ENCODE measurements at regions not wholly inside any gene's neighbourhood (a gene's known extent, or its start where the extent isn't known, plus 50 kb on each side); places are given as distances from the start of the nearest gene placed in this dataset.
A peak's percentile ranks its signal among the peaks of the same experiment; 100 is the strongest.
"Not testable (repeated sequence)": the region's sequence is repeated elsewhere in the genome, so short reads cannot be mapped to it uniquely, and the experiment has no call there.

DNA sequence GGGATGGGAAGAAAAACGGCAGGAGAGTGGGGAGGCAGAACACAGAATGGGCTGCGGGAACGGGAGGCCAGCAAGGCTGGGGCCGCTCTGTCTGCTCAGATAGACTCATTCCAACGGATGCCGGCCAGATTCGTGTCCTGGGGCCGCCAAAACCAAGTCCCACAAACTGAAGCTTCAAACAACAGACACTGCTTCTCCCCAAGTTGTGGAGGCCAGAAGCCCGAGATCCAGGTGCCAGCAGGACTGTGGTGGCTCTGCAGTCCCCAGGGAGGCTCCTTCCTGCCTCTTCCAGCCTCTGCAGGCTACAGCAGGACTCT is 100.6 kb downstream of the ADRA2C start:
- DNase-seq (ENCODE audit: low read depth) = no peak

DNA sequence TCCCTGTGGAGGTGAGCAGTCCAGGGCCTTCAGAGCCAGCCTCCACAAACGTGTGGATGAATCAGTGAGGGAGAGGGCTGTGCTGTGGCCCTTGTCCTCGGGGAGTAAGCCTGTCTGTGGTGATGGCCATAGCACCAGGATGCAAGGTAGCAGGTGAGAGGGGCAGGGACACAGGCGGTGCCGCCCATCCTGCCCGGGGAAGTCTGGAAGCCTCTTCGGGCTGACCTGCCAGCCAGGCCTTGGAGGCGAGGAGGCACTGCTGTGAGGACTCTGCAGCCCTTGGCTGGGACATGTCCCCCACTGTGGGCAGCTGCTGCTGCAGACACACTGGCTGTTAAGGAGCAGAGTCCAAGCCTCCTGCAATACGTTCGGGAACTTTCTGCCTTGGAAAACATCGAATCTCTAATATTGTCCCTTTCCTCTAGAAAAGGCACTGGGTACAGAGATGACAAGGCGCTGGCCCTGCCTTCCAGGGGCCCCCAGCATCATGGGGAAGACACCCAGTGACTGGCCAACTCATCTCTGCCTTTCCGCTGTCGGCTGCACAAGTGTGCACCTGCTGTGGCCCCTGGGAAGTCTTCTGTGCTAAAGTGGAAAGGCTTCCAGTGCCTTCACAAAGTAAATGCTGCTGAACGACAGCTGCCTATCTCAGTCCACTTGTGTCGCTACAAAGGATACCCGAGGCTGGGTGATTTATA is 101.4 kb downstream of the ADRA2C start:
- no peak for DNase-seq (ENCODE audit: low read depth)

- no peak for DNase-seq (ENCODE audit: low read depth)
These were observed 102.3 kb downstream of the ADRA2C start for GRCh38 chr4:3868211-3869173.

DNA sequence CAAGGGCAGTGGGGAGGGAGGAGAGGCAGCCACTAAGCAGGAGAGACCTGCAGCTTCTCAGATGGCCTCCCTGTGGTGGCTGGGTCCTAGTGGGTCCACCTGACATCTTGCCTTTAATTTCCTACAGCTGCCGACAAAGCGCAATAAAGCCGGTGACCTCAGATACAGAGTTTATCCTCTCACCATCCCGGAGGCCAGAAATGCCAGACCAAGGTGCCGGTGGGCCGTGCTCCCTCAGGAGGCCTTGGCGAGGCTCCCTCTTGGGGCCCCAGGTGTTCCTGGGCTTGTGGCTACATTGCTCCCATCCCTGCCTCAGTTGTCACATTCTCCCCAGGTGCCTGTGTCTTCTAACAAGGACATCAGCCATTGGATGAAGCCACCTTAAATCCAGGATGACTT is 103.0 kb downstream of the ADRA2C start:
- DNase-seq (ENCODE audit: low read depth) = no peak

DNA sequence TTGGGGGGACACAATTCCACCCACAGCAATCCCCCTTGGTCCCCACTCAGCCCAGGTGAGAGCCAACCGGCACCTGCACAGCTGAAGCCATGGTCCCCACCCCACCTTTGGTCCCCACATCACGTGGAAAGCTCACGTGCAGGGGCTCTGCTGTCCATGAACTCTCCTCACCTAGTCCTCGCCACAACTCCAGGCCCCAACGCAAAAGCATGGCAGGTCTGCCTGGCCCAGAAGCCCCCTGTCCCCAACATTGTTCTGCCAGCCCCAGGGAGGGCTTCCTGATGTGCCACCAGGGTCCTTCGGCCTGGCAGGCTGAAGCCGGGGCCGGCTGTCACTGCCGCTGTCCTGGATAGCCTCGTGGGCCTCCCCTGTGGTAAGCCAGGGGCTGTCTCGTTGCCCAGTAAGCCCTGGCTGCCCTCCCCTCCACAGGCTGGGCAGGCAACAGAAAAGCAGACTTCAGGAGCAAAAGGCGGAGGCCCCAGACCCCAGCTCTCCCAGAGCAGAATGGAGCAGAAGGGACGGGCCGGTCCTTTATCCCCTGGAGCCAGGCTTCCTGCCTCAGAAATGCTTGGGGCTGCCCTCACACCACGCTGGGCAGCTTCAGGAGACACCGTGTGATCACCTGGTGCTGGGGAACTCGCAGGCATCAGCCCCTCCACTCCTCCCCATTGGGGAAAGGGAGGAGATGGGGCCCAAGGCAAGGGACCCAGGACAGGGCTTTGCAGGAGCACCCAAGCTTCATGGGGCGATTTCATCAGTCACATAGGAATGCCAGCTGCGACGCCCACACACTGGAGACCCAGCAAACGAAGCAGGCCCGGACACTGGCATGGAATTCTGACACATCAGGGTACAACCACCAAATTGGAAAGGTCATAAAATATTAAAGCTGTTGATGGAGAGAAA is 103.7 kb downstream of the ADRA2C start:
- DNase-seq (ENCODE audit: low read depth) = no peak

- DNase-seq (ENCODE audit: low read depth) = no peak
These were observed 104.4 kb downstream of the ADRA2C start for GRCh38 chr4:3870567-3870962.

DNA sequence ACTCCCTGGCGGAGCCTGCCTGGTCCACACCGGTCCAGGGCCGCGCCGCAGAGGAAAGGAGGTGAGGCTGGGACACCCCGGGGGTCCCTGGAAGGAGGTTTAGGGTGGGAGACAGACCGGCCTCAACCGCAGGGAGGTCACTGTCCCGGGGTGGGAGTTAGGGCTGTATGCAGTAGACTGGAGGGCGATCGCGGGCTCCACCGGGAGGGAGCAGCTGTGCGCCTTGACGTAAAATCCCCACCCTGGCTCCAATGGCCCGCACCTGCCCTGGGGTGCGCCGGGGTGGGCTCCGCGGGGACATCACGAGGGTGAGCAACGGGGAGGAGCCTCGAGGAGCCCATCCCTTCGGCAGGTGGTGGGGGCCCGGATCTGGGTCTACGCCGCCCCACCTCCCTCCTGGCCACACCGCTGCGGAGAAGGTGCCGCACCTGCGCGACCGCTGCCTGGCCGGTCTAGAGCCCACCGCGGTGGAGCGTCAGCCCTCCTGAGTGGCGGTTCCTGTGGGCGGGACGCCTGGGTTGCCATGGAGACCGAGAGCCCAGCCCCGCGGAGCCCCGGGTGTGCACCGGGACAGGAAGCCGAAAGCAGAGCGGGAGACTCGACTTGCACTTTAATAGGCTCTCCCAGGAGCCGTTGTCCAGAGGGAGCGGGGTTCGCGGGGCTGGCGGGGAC is 105.1 kb downstream of the ADRA2C start:
- DNase-seq (ENCODE audit: low read depth) = no peak

DNA sequence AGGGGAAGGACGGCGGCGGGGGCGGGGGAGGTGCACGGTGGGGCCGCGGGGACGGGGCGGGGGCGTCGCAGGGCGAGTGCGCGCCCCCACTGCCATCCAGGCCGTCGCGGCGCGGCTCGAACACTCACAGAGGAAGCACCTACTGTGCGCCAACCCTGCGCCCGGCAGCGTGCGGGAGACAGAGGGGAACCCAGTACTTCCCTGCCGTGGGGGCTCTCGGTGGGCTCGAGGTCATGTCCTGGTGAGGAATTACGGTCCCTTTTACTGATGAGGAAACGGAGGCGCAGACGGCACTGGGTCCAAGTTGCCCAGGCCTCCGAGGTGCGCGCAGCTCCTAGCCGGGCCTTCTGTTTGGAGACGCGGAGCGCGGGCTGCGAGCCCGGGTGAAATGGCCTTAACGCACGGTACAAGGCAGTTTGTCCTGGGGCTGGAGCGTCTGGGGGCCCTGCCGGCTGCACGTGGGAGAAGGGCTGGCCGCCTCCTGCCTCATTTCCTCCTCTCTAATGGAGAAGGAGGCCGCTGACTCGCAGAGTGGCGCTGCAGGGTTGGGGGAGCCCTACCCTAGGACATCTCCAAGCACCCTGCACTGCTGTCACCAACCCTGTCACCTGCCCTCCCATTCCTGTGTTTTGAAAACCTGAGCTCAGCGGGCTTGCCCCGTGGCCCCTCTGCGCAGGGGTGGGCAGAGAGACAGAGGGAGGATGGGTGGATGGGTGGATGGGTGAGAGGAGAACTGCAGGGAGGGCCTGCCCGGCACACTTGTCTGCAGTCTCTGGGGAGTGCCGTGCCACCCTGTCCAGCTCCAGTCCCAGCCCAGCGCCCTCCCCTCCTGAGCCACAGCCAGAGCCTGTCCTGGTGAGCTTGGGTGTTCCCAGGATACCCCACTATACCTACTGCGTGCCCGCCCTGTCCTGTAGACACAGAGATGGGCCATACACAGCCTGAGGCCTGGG is 106.0 kb downstream of the ADRA2C start:
- DNase-seq (ENCODE audit: low read depth) = no peak

DNA sequence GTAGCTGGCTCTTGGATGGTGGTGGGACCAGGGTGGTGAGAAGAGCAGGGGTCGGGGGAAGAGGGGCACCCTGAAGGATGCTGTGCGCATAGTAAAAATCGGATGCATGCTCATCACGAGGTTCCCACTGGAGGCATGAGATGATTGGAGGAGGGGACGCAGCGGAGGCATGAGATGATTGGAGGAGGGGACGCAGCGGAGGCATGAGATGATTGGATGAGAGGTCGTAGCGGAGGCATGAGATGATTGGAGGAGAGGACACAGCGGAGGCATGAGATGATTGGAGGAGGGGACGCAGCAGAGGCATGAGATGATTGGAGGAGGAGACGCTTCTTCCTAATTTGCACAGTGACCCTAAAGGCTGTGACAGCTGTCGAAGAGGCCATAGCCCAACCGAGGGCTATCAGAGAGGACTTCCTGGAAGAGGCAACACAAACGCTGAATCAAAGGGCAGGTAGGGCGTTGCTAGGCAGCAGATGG is 106.7 kb downstream of the ADRA2C start:
- no peak for DNase-seq (ENCODE audit: low read depth)

GRCh38 chr4:3873408-3874027 is 107.3 kb downstream of the ADRA2C start:
- DNase-seq (ENCODE audit: low read depth) = no peak

- DNase-seq (ENCODE audit: low read depth) = no peak
These were observed 107.8 kb downstream of the ADRA2C start for GRCh38 chr4:3874028-3874415.

DNA sequence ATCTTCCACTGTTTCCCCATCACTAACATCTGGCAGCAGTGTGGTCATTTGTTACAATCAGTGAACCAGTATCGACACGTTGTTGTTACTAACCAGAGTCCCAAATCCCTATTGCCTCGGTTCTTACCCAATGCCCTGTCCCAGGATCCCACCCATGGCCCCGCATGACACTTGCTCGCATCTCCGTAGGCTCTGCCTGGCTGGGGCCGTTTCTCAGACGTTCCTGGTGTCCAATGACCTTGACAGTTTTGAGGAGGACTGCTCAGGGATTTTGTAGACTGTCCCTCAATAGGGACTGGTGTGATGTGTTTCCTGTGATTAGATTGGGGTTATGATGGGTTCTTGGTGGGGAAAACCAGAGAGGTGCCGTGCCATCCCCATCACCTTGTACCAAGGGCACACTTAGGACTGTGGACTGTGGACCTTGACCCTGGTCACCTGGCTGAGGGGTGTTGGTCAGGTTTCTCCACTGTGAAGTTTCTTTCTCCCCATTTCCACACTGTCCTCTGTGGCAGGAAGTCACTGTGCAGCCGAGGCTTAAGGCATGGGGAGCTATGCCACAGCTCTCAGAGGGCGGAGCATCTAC is 108.4 kb downstream of the ADRA2C start:
- DNase-seq (ENCODE audit: low read depth) = no peak

- no peak for DNase-seq (ENCODE audit: low read depth)
These were observed 109.3 kb downstream of the ADRA2C start for GRCh38 chr4:3875466-3875865.

GRCh38 chr4:3876057-3876845 is 110.1 kb downstream of the ADRA2C start:
- not testable (repeated sequence) for DNase-seq (ENCODE audit: low read depth)

DNA sequence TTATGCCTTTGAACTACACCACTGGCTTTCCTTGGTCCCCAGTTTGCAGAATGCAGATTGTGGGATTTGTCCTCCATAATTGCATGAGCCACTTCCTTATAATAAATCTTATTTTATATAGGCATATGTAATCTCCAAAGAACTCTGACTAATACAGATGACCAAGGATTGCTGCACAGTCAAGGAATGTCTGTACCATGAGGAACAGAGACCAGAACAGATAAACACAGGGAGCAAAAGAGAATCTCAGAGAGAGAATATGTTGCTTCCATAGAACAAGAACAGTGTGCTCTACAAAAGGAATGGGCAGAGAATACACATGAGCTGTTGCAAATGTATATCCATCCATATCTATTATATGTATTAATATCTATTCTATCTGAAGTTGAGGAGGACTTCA is 111.1 kb downstream of the ADRA2C start:
- DNase-seq (ENCODE audit: low read depth) = no peak

GRCh38 chr4:3877868-3878267 is 111.7 kb downstream of the ADRA2C start:
- no peak for DNase-seq (ENCODE audit: low read depth)

DNA sequence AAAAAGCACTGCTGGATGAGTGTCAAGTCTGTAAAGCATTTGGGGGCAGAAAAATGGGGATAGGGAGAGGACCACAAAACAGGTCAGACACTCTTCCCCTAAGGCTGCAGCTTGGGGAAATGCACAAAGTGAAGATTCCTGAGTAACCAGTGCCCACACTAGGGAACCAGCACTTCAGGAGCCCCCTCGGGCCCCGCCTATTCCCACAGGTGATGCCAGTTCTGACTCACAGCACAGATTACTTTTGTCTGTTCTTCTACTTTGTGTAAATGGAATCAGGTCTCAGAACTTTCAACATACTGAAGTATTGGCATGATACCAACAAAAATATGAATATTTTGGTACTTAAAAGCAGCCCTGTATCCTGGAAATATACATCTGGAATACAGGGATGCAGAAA is 112.5 kb downstream of the ADRA2C start:
- no peak for DNase-seq (ENCODE audit: low read depth)

DNA sequence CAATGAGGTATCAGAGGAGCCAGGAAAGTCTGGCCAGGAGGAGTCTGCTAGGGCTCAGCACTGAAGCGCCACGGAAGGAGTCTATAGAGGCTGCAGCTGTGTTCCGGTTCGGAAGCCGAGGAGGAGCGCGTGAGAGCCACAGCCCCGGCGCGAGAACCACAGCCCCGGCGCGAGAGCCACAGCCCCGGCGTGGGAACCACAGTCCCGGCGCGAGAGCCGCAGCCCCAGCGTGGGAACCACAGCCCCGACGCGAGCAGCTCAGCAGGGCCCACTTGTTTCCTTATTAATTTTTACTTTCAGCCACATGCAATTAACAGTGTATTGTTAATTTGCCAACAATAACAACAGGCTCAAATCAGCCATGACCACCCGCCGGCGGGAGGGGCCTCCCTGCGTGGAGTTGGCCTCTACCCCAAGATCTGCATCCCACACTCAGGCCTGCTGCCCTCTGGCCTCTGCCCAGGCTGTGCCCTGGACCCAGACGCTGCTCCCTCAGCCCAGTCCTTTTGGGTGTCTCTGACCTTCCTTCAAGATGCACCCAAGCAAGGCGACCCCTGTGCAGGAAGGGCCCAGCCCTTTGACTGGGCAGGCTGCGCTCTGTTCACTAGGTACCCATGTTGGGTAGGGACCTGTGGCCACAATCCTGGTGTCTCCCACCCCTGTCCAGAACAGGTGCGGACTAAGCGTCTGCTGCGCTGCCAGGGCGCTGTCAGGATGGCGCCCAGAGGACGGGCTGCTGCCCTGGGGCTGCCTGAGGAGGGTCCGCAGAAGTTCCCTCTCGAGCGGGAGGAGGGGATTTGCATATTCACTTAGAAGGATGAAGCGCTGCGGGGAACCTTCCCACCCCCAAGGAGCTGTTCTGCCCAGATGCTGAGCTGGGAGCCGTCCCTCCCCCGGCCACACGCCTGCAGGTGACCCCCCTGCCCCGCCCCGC is 113.8 kb downstream of the ADRA2C start:
- DNase-seq (ENCODE audit: low read depth) = peak; percentile 15
